GM12874 (cell line): ENCODE measurements at regions not wholly inside any gene's neighbourhood (a gene's known extent, or its start where the extent isn't known, plus 50 kb on each side); places are given as distances from the start of the nearest gene placed in this dataset.

Experiments
- CTCF ChIP-seq: IDR thresholded peaks from 2 replicates; pipeline ENCODE4 v1.5.1; 2011; ENCODE audit warnings: low read depth, mild to moderate bottlenecking, control low read depth, low read length, moderate library complexity; ENCODE audit not compliant: insufficient read depth

GRCh38 chrX:9372866-9373265 lies 92.0 kb upstream of the TBL1X start:
- TF ChIP-seq CTCF, result no peak

- TF ChIP-seq CTCF, result no peak
Observed at GRCh38 chrX:9373789-9374188, 91.1 kb upstream of the TBL1X start.

- TF ChIP-seq CTCF, result no peak
Observed at GRCh38 chrX:9374555-9374954, 90.3 kb upstream of the TBL1X start.

- TF ChIP-seq CTCF, result no peak
Observed at GRCh38 chrX:9376111-9376510, 88.7 kb upstream of the TBL1X start.

GRCh38 chrX:9378980-9379696 lies 85.7 kb upstream of the TBL1X start:
- TF ChIP-seq CTCF, result no peak

GRCh38 chrX:9379697-9380551 lies 84.9 kb upstream of the TBL1X start:
- no peak for TF ChIP-seq CTCF

- TF ChIP-seq CTCF, result no peak
Observed at GRCh38 chrX:9383655-9384054, 81.2 kb upstream of the TBL1X start.
